OCI-LY7 (cell line): ENCODE measurements at regions not wholly inside any gene's neighbourhood (a gene's known extent, or its start where the extent isn't known, plus 50 kb on each side); places are given as distances from the start of the nearest gene placed in this dataset.
"Not testable (repeated sequence)": the region's sequence is repeated elsewhere in the genome, so short reads cannot be mapped to it uniquely, and the experiment has no call there.

ENCODE experiments used
- CTCF ChIP-seq: fragments of 200-600 bp; sonication (generic); conservative IDR thresholded peaks from 2 replicates; pipeline ENCODE4 v1.5.1; 2014; ENCODE audit warnings: mild to moderate bottlenecking, antibody characterized with exemption, low read length, moderate library complexity, mixed read lengths
- EZH2phosphoT487 ChIP-seq: fragments of 200-600 bp; sonication (generic); IDR thresholded peaks from 2 replicates; pipeline ENCODE4 v1.6.1; 2018; ENCODE audit warnings: low read depth, borderline replicate concordance, mild to moderate bottlenecking, mixed run types, antibody characterized with exemption, low read length, moderate library complexity, mixed read lengths

GRCh38 chr4:126770811-126771553, 861.8 kb upstream of the INTU start:
- TF ChIP-seq CTCF, EZH2phosphoT487: not testable (repeated sequence)
